ENCODE measurements at regions not wholly inside any gene's neighbourhood (a gene's known extent, or its start where the extent isn't known, plus 50 kb on each side); places are given as distances from the start of the nearest gene placed in this dataset.

GRCh38 chr2:34632327-34632726, 1033.2 kb upstream of the FAM98A start:
- DNase-seq (ENCODE audit: extremely low read depth, low read depth) = no peak
- TF ChIP-seq CTCF (IDR thresholded peaks at IDR 0.05; ENCODE audit: low read depth, low read length, missing control alignments) = no peak
- H3K4me3 ChIP-seq (replicated peaks; ENCODE audit: low read depth, low read length) = no peak overlapping the region

- no peak for DNase-seq (ENCODE audit: extremely low read depth, low read depth)
- TF ChIP-seq CTCF (IDR thresholded peaks at IDR 0.05; ENCODE audit: low read depth, low read length, missing control alignments) = no peak
- no peak overlapping the region for H3K4me3 ChIP-seq (replicated peaks; ENCODE audit: low read depth, low read length)
Observed at GRCh38 chr2:34627003-34627402, 1027.9 kb upstream of the FAM98A start.

GRCh38 chr2:34604164-34604563, 1005.1 kb upstream of the FAM98A start:
- H3K4me3 ChIP-seq (replicated peaks; ENCODE audit: low read depth, low read length) = no peak overlapping the region
- TF ChIP-seq CTCF (IDR thresholded peaks at IDR 0.05; ENCODE audit: low read depth, low read length, missing control alignments) = no peak
- DNase-seq (ENCODE audit: extremely low read depth, low read depth) = no peak

- no peak overlapping the region for H3K4me3 ChIP-seq (replicated peaks; ENCODE audit: low read depth, low read length)
- TF ChIP-seq CTCF (IDR thresholded peaks at IDR 0.05; ENCODE audit: low read depth, low read length, missing control alignments) = no peak
- no peak for DNase-seq (ENCODE audit: extremely low read depth, low read depth)
Observed at GRCh38 chr2:34602262-34602661, 1003.2 kb upstream of the FAM98A start.

DNA sequence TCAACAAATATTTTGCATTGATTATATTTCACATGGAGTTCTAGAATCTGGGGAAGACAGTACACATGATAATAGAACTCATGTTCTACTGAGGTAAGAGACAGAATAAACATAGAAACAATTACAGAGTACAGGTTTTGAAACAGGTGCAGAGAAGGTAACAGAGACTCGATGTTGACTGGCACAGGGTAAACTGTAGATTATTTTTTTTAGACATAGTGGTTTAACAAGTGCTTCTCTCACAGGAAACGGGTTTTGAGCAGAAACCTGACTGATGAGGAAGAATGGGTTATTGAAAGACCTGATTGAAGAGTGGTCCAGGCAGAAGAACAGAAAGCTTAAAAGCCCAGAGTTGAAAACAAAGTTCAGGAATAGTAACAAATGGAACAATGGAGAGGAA, 1002.5 kb upstream of the FAM98A start:
- no peak for TF ChIP-seq CTCF (IDR thresholded peaks at IDR 0.05; ENCODE audit: low read depth, low read length, missing control alignments)
- H3K4me3 ChIP-seq (replicated peaks; ENCODE audit: low read depth, low read length) = no peak overlapping the region
- no peak for DNase-seq (ENCODE audit: extremely low read depth, low read depth)

GRCh38 chr2:34578641-34579040, 979.5 kb upstream of the FAM98A start:
- H3K4me3 ChIP-seq (replicated peaks; ENCODE audit: low read depth, low read length) = no peak overlapping the region
- TF ChIP-seq CTCF (IDR thresholded peaks at IDR 0.05; ENCODE audit: low read depth, low read length, missing control alignments) = no peak
- DNase-seq (ENCODE audit: extremely low read depth, low read depth) = no peak

GRCh38 chr2:34570266-34570872, 971.3 kb upstream of the FAM98A start:
- TF ChIP-seq CTCF (IDR thresholded peaks at IDR 0.05; ENCODE audit: low read depth, low read length, missing control alignments) = no peak

More at GRCh38 chr2:34570266-34570872, 971.3 kb upstream of the FAM98A start:
- DNase-seq (ENCODE audit: extremely low read depth, low read depth) = no peak
- H3K4me3 ChIP-seq (replicated peaks; ENCODE audit: low read depth, low read length) = no peak overlapping the region

Data from HFF-Myc (cell line).